Mesenchymal stem cell (in vitro differentiated cells and primary cell): ENCODE measurements at regions not wholly inside any gene's neighbourhood (a gene's known extent, or its start where the extent isn't known, plus 50 kb on each side); places are given as distances from the start of the nearest gene placed in this dataset.

Source experiments
- DNase-seq: peaks from one replicate; pipeline ENCODE4 v3.0.0-alpha.2; 2013
- H2AFZ ChIP-seq: one replicate; pipeline ENCODE4 v1.6.1; 2013; ENCODE audit warnings: low read depth, mild to moderate bottlenecking, control low read depth, inconsistent platforms, low read length, moderate library complexity
- H2AK5ac ChIP-seq: 2 replicates; pipeline ENCODE4 v1.6.1; 2013; ENCODE audit warnings: low read length, moderate library complexity, mild to moderate bottlenecking, inconsistent platforms; ENCODE audit not compliant: severe bottlenecking
- H2BK120ac ChIP-seq: one replicate; pipeline ENCODE4 v1.6.1; 2013; ENCODE audit warnings: low read depth, mild to moderate bottlenecking, inconsistent platforms, low read length, moderate library complexity
- H2BK12ac ChIP-seq, 2 experiments: one replicate each; pipeline ENCODE4 v1.6.1; 2013; ENCODE audit warnings: inconsistent platforms in 2 of 2, low read length in 2 of 2, mild to moderate bottlenecking in 2 of 2, moderate library complexity in 2 of 2, control low read depth in 1 of 2
- H2BK15ac ChIP-seq: one replicate; pipeline ENCODE4 v1.6.1; 2013; ENCODE audit warnings: mild to moderate bottlenecking, low read depth, inconsistent platforms; ENCODE audit not compliant: poor library complexity, severe bottlenecking
- H2BK5ac ChIP-seq: 2 replicates; pipeline ENCODE4 v1.6.1; 2013; ENCODE audit warnings: low read depth, mild to moderate bottlenecking, low read length, control low read depth, inconsistent platforms; ENCODE audit not compliant: poor library complexity, severe bottlenecking
- H3K14ac ChIP-seq, 2 experiments: one replicate each; pipeline ENCODE4 v1.6.1; 2013; ENCODE audit warnings: inconsistent platforms in 2 of 2, low read length in 2 of 2, control low read depth in 1 of 2, mild to moderate bottlenecking in 1 of 2, moderate library complexity in 1 of 2
- H3K18ac ChIP-seq, 2 experiments: one replicate each; pipeline ENCODE4 v1.6.1; 2013; ENCODE audit warnings: inconsistent platforms in 2 of 2, low read length in 2 of 2, control low read depth in 1 of 2, low read depth in 1 of 2, mild to moderate bottlenecking in 1 of 2
- H3K23ac ChIP-seq, 2 experiments: one replicate each; pipeline ENCODE4 v1.6.1; 2013; ENCODE audit warnings: inconsistent platforms in 2 of 2, low read length in 2 of 2, mild to moderate bottlenecking in 2 of 2, moderate library complexity in 2 of 2, control low read depth in 1 of 2
- H3K27ac ChIP-seq: 2 replicates; pipeline ENCODE4 v1.5.1; 2013; ENCODE audit warnings: mild to moderate bottlenecking, moderate library complexity, low read length, control low read depth, inconsistent platforms; ENCODE audit not compliant: poor library complexity, severe bottlenecking
- H3K27me3 ChIP-seq, 2 experiments: 2 replicates each; pipeline versions ENCODE4 v1.6.1 to v1.7.0; 2013; ENCODE audit warnings: low read length in 2 of 2, mild to moderate bottlenecking in 2 of 2, moderate library complexity in 2 of 2, control low read depth in 1 of 2, inconsistent platforms in 1 of 2; ENCODE audit not compliant: control insufficient read depth in 1 of 2, insufficient read depth in 1 of 2
- H3K36me3 ChIP-seq, 2 experiments: 2 replicates each; pipeline versions ENCODE4 v1.6.1 to v1.7.0; 2013; ENCODE audit warnings: low read length in 2 of 2, control low read depth in 1 of 2, inconsistent platforms in 1 of 2, low read depth in 1 of 2, mild to moderate bottlenecking in 1 of 2; ENCODE audit not compliant: insufficient read depth in 2 of 2, control insufficient read depth in 1 of 2
- H3K4ac ChIP-seq, 2 experiments: one replicate each; pipeline ENCODE4 v1.6.1; 2013; ENCODE audit warnings: inconsistent platforms in 2 of 2, low read length in 2 of 2, mild to moderate bottlenecking in 2 of 2, moderate library complexity in 2 of 2, control low read depth in 1 of 2, low read depth in 1 of 2
- H3K4me1 ChIP-seq: 2 replicates; pipeline ENCODE4 v1.6.1; 2013; ENCODE audit warnings: low read depth, low read length, control low read depth; ENCODE audit not compliant: control insufficient read depth, insufficient read depth
- H3K4me2 ChIP-seq: 2 replicates; pipeline ENCODE4 v1.6.1; 2013; ENCODE audit warnings: low read length, mild to moderate bottlenecking, inconsistent platforms; ENCODE audit not compliant: poor library complexity, severe bottlenecking
- H3K4me3 ChIP-seq, 2 experiments: 2 replicates each; pipeline versions ENCODE4 v1.5.1 to v1.7.0; 2013; ENCODE audit warnings: low read length in 2 of 2, mild to moderate bottlenecking in 2 of 2, control low read depth in 1 of 2, low read depth in 1 of 2; ENCODE audit not compliant: insufficient read depth in 1 of 2
- H3K79me1 ChIP-seq: replicated peaks from 2 replicates; pipeline ENCODE4 v1.6.1; 2013; ENCODE audit warnings: mild to moderate bottlenecking, control low read depth, low read length, inconsistent platforms; ENCODE audit not compliant: poor library complexity, severe bottlenecking
- H3K9ac ChIP-seq: 2 replicates; pipeline ENCODE4 v1.7.0; 2013; ENCODE audit warnings: mild to moderate bottlenecking, low read length, moderate library complexity
- H3K9me3 ChIP-seq: 2 replicates; pipeline ENCODE4 v1.7.0; 2013; ENCODE audit warnings: mild to moderate bottlenecking, low read length; ENCODE audit not compliant: control insufficient read depth
- H4K8ac ChIP-seq: one replicate; pipeline ENCODE4 v1.6.1; 2013; ENCODE audit warnings: inconsistent platforms, mild to moderate bottlenecking, low read length, moderate library complexity
- H4K91ac ChIP-seq: one replicate; pipeline ENCODE4 v1.6.1; 2013; ENCODE audit warnings: mild to moderate bottlenecking, low read length, inconsistent platforms
- WGBS: methylation state at CpG from one replicate; pipeline ENCODE4 v1.1.7; 2013; ENCODE audit warnings: mixed read lengths; 5-methylcytosine and 5-hydroxymethylcytosine counted together

DNA sequence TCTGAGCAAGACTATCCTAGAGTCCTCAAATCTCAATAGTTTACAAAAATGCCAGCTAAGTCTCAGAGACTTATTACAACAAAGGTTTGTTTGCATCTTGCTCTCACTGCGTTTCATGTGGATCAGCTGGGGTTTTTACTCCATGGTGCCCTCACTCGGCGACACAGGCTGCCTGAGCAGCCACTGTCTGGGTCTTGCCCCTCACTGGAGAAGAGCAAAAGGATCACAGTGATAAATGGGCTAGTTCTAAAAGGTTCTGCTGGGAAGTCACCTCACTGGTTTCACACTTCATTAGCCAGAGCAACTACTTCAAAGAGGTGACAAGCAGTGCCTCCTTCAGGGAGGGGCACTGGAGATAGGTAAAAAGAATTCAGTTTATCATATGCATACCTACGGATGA, 392.0 kb downstream of the RPL10L start:
- H2BK12ac ChIP-seq: no peak overlapping the region

DNA sequence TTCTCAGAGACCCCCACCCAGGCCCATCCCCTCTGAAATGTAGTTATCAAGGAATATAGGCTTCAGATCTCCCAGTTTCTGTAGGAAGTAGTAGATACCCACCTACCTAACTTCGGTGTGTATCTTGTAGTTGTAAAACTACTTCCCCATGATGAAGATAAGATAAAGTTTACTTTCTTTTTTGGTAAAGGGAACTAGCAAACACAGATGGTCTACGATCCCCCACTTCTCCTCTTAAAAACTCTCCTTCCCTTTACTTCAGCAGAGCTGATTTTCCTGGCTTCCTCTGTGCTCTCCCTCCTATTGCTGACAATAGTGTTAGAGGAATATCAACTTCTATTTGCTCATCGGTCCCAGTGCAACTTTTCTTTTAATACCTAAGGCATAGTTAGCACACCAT, 395.2 kb downstream of the RPL10L start:
- Histone ChIP-seq H3K23ac (no peak overlapping the region), H3K4ac (no peak overlapping the region), H3K9me3 (no peaks in the 10 kb centered on the region), H2BK120ac (no peak overlapping the region), H3K27ac (no peak overlapping the region), H2AK5ac (no peak overlapping the region), H3K4me1 (no peaks in the 10 kb centered on the region), H2AFZ (no peak overlapping the region), H3K14ac (no peak overlapping the region), H3K4me2 (no peak overlapping the region), H2BK12ac (no peak overlapping the region), H3K9ac (no peak overlapping the region), H3K79me1 (no peaks in the 10 kb centered on the region), H4K8ac (no peak overlapping the region), H3K36me3 (no peaks in the 10 kb centered on the region), H2BK5ac (no peak overlapping the region), H2BK15ac (no peak overlapping the region), H3K18ac (no peak overlapping the region), H4K91ac (no peak overlapping the region), H3K4me3 (no peak overlapping the region), H3K27me3 (no peaks in the 10 kb centered on the region)
- DNase-seq: no peak
- WGBS: no CpG with 5 or more reads among the region's 3 CpGs

More for the DNA sequence above, 392.0 kb downstream of the RPL10L start:
- H3K23ac ChIP-seq: no peak overlapping the region
- no peak overlapping the region for H2BK5ac ChIP-seq
- no peak overlapping the region for H2AFZ ChIP-seq
- H3K27me3 ChIP-seq: no peaks in the 10 kb centered on the region
- no peak overlapping the region for H3K18ac ChIP-seq
- H3K4me1 ChIP-seq: no peaks in the 10 kb centered on the region
- no peak overlapping the region for H2AK5ac ChIP-seq
- no peak overlapping the region for H3K27ac ChIP-seq
- DNase-seq: no peak
- no peak overlapping the region for H3K9ac ChIP-seq
- H3K4me3 ChIP-seq: no peak overlapping the region
- no peak overlapping the region for H3K4me2 ChIP-seq
- 47% methylated on average over 3 of the region's 4 CpGs for WGBS
- no peaks in the 10 kb centered on the region for H3K9me3 ChIP-seq
- no peaks in the 10 kb centered on the region for H3K79me1 ChIP-seq
- H2BK15ac ChIP-seq: no peak overlapping the region
- no peak overlapping the region for H3K4ac ChIP-seq
- H2BK120ac ChIP-seq: no peak overlapping the region
- H4K91ac ChIP-seq: no peak overlapping the region
- no peak overlapping the region for H3K14ac ChIP-seq
- H3K36me3 ChIP-seq: no peaks in the 10 kb centered on the region
- H4K8ac ChIP-seq: no peak overlapping the region

DNA sequence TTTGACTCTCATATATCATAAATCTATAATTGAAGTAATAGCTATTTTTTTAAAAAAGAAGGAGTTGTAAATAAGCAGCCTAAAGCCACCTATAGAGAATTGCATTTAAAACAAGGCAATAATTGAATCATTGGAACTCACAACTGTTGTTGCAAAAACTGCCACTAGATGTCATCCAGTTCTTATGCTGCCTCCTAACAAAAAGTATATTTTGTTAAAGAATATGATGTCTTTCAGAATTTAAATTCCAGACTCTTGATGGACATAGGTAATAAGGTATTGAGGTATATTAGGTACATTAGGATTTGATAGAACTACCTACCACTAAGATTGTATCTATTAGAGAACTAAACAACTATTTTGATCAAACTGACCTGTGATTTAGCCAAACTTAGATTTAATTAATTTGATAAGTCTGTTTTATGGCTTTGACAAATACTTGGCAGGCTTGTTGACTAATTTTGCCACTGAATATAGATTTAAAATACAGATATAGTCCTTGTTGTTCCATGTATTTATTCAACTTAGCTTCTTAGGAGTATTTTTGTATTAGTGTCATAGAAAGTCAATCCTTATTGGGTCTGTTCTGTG, 401.4 kb downstream of the RPL10L start:
- no peak overlapping the region for H2AK5ac ChIP-seq
- DNase-seq: peak; percentile 54
- H2BK5ac ChIP-seq: no peak overlapping the region
- H3K27ac ChIP-seq: no peak overlapping the region
- H2AFZ ChIP-seq: no peak overlapping the region
- no peak overlapping the region for H3K4me3 ChIP-seq
- H2BK15ac ChIP-seq: no peak overlapping the region
- H3K4me1 ChIP-seq: no peaks in the 10 kb centered on the region
- no peak overlapping the region for H4K8ac ChIP-seq
- no peak overlapping the region for H3K23ac ChIP-seq
- no peak overlapping the region for H3K4ac ChIP-seq
- H3K27me3 ChIP-seq: no peaks in the 10 kb centered on the region
- H3K18ac ChIP-seq: no peak overlapping the region
- H3K14ac ChIP-seq: no peak overlapping the region
- H2BK120ac ChIP-seq: no peak overlapping the region
- H3K36me3 ChIP-seq: no peaks in the 10 kb centered on the region
- no peak overlapping the region for H4K91ac ChIP-seq
- H2BK12ac ChIP-seq: no peak overlapping the region
- H3K9me3 ChIP-seq: no peaks in the 10 kb centered on the region
- H3K9ac ChIP-seq: no peak overlapping the region
- H3K4me2 ChIP-seq: no peak overlapping the region
- no peaks in the 10 kb centered on the region for H3K79me1 ChIP-seq

DNA sequence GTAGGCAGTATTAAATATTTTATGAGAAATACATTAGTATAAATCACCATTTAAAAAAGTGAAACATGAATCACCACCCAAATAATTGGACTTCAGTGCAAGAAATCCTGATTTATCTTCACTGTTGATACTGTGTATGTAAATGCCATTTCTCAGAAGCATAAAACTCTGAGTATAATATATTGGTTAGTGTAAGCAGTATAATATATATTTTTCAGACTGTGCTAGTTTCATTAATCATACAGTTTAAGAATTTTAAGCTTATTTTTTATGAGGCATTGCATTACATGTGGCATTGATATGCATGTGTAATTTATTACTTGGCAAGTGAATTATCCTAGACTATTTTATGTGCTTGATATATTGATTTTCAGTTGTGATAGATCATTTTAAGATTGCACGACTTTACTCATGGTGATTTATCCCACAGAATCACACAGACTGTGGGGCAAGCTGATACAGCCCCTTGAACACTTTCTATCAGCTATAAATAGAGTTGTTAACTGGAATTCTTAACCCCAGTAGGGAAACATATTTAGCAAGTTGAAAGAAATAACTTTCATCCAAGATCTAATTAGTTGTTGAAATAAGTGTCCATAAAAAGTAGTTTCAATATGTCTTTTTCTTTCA, 403.5 kb downstream of the RPL10L start:
- no peak overlapping the region for H2BK5ac ChIP-seq
- no peaks in the 10 kb centered on the region for H3K27me3 ChIP-seq
- WGBS: no CpG with 5 or more reads among the region's 1 CpG
- no peaks in the 10 kb centered on the region for H3K79me1 ChIP-seq
- H2AK5ac ChIP-seq: no peak overlapping the region
- no peak overlapping the region for H3K4me3 ChIP-seq
- no peak overlapping the region for H3K18ac ChIP-seq
- H3K4me2 ChIP-seq: no peak overlapping the region
- H3K9me3 ChIP-seq: no peaks in the 10 kb centered on the region
- H4K8ac ChIP-seq: no peak overlapping the region
- no peak overlapping the region for H3K23ac ChIP-seq
- no peak overlapping the region for H2BK120ac ChIP-seq
- H3K4ac ChIP-seq: no peak overlapping the region
- H3K4me1 ChIP-seq: no peaks in the 10 kb centered on the region
- no peak overlapping the region for H3K9ac ChIP-seq
- no peak overlapping the region for H2BK15ac ChIP-seq
- no peak overlapping the region for H4K91ac ChIP-seq
- DNase-seq: no peak
- H2BK12ac ChIP-seq: no peak overlapping the region
- H3K27ac ChIP-seq: no peak overlapping the region
- no peak overlapping the region for H3K14ac ChIP-seq
- no peaks in the 10 kb centered on the region for H3K36me3 ChIP-seq
- H2AFZ ChIP-seq: no peak overlapping the region
